Adrenal gland (tissue), 5 donors: ENCODE measurements at regions not wholly inside any gene's neighbourhood (a gene's known extent, or its start where the extent isn't known, plus 50 kb on each side); places are given as distances from the start of the nearest gene placed in this dataset.

Experiments used
- POLR2A ChIP-seq, 2 donors: fragments of 450-650 bp; IDR thresholded peaks; one replicate each; pipeline ENCODE4 v1.6.1; 2017; ENCODE audit warnings: antibody characterized with exemption in 2 of 2, mild to moderate bottlenecking in 2 of 2, moderate library complexity in 1 of 2
- TF ChIP-seq, protein P1 (sequence below), 6 experiments: fragments of 450-650 bp in 4 of 6; fragments of 200-600 bp in 2 of 6; sonication (generic) in 1 of 6; IDR thresholded peaks; 1 replicate in 5 of 6; 2 replicates in 1 of 6; pipeline versions ENCODE4 v1.5.1 to v1.8.0; 2016 to 2021; ENCODE audit warnings: antibody characterized with exemption in 6 of 6, mild to moderate bottlenecking in 2 of 6, moderate library complexity in 1 of 6
- donor health status: DM: no; HTN: no; CAD: no.

DNA sequence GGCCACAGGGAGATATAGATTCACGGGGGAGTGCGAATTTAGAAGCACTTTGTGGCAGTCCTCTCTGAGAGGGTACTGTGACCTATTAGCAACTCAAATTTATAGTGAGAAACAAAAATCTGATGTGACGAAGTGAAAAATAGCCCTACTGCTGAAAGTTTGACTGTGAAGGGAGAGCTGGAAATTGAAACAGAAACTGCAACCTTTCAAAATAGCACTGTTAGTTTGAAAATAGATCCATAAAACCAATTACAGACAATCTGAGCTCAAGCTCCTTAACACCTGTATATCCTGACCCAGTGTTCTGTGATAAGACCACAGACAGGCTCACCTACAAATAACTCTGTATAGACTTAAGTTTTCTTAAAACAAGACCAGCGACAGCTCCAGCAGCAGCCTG lies 420.1 kb downstream of the IRX1 start:
- TF ChIP-seq, protein P1, sequence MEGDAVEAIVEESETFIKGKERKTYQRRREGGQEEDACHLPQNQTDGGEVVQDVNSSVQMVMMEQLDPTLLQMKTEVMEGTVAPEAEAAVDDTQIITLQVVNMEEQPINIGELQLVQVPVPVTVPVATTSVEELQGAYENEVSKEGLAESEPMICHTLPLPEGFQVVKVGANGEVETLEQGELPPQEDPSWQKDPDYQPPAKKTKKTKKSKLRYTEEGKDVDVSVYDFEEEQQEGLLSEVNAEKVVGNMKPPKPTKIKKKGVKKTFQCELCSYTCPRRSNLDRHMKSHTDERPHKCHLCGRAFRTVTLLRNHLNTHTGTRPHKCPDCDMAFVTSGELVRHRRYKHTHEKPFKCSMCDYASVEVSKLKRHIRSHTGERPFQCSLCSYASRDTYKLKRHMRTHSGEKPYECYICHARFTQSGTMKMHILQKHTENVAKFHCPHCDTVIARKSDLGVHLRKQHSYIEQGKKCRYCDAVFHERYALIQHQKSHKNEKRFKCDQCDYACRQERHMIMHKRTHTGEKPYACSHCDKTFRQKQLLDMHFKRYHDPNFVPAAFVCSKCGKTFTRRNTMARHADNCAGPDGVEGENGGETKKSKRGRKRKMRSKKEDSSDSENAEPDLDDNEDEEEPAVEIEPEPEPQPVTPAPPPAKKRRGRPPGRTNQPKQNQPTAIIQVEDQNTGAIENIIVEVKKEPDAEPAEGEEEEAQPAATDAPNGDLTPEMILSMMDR (IDR thresholded peaks at IDR 0.05) = no peak
- no peak for TF ChIP-seq POLR2A (IDR thresholded peaks at IDR 0.05)
